ENCODE measurements at regions not wholly inside any gene's neighbourhood (a gene's known extent, or its start where the extent isn't known, plus 50 kb on each side); places are given as distances from the start of the nearest gene placed in this dataset.
"Not testable (repeated sequence)": the region's sequence is repeated elsewhere in the genome, so short reads cannot be mapped to it uniquely, and the experiment has no call there.

DNA sequence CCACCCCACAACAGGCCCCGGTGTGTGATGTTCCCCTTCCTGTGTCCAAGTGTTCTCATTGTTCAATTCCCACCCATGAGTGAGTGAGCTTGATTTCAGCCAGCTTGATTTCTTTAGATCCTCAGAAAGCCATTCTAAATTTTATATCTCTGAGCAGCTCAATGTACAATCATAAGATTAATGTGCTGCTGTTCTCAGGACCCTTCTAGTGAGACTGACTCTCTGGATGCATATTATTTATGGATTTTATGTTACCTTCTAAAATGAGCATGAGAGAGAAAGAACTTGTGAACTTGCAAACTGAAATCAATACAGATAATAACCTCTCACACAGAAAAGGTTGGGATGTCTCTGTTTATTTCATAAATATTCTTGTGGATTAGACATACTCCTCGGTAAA is 1133.5 kb upstream of the TMPRSS15 start:
- H3K4me2 ChIP-seq (ENCODE audit: low read depth, low read length): no peak overlapping the region

DNA sequence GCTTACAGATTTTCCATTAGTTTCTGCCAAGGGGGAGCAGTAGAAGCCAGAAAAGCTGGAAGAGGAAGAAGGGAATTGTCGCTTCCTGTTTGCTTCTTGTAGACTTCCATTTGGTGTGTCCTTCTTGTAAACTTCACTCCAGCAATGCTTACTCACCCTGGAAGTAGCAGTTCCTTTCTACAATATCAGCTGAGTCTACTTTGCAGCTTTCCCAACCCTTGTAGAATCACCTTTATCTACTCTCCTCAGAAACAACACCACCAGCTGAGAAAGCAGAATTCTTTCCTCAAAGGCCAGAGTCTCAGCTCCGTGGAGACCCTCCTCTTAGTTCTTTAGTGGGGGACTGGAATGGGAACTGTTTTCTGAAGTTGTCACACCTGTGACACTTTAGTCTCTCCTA is 1136.7 kb upstream of the TMPRSS15 start:
- DNase-seq: no peak
- Histone ChIP-seq H3K27ac (ENCODE audit: low read length) (no peak overlapping the region), H3K4me2 (ENCODE audit: low read depth, low read length) (no peak overlapping the region), H3F3A (ENCODE audit: insufficient read depth, low read length) (no peaks in the 10 kb centered on the region), H3K4me1 (ENCODE audit: low read length) (no peaks in the 10 kb centered on the region), H3K79me2 (ENCODE audit: low read length) (no peaks in the 10 kb centered on the region), H2AFZ (ENCODE audit: low read length) (no peak overlapping the region), H3K36me3 (replicated peaks; ENCODE audit: insufficient read depth, low read length) (no peaks in the 10 kb centered on the region), H3K4me3 (ENCODE audit: low read length) (no peak overlapping the region), H4K20me1 (ENCODE audit: insufficient read depth, low read length) (no peaks in the 10 kb centered on the region), H3K27me3 (replicated peaks; ENCODE audit: insufficient read depth, low read length) (no peaks in the 10 kb centered on the region), H3K9ac (ENCODE audit: low read length) (no peak overlapping the region), H3K9me3 (replicated peaks; ENCODE audit: insufficient read depth, low read length) (no peaks in the 10 kb centered on the region), H3K9me2 (replicated peaks; ENCODE audit: insufficient read depth, low read length) (no peaks in the 10 kb centered on the region)
- no peak for TF ChIP-seq EZH2phosphoT487 (IDR thresholded peaks at IDR 0.05; ENCODE audit: low read length)
- TF ChIP-seq EZH2 (optimal IDR thresholded peaks at IDR 0.05; ENCODE audit: low read depth, low read length): no peak
- TF ChIP-seq, protein P1, sequence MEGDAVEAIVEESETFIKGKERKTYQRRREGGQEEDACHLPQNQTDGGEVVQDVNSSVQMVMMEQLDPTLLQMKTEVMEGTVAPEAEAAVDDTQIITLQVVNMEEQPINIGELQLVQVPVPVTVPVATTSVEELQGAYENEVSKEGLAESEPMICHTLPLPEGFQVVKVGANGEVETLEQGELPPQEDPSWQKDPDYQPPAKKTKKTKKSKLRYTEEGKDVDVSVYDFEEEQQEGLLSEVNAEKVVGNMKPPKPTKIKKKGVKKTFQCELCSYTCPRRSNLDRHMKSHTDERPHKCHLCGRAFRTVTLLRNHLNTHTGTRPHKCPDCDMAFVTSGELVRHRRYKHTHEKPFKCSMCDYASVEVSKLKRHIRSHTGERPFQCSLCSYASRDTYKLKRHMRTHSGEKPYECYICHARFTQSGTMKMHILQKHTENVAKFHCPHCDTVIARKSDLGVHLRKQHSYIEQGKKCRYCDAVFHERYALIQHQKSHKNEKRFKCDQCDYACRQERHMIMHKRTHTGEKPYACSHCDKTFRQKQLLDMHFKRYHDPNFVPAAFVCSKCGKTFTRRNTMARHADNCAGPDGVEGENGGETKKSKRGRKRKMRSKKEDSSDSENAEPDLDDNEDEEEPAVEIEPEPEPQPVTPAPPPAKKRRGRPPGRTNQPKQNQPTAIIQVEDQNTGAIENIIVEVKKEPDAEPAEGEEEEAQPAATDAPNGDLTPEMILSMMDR (IDR thresholded peaks at IDR 0.05; ENCODE audit: low read length): no peak

More for the DNA sequence above, 1133.5 kb upstream of the TMPRSS15 start:
- H2AFZ ChIP-seq (ENCODE audit: low read length): no peak overlapping the region
- H3K4me1 ChIP-seq (ENCODE audit: low read length): no peaks in the 10 kb centered on the region
- no peaks in the 10 kb centered on the region for H3K9me2 ChIP-seq (replicated peaks; ENCODE audit: insufficient read depth, low read length)
- H3K36me3 ChIP-seq (replicated peaks; ENCODE audit: insufficient read depth, low read length): no peaks in the 10 kb centered on the region
- H3K79me2 ChIP-seq (ENCODE audit: low read length): no peaks in the 10 kb centered on the region
- no peaks in the 10 kb centered on the region for H3K9me3 ChIP-seq (replicated peaks; ENCODE audit: insufficient read depth, low read length)
- H4K20me1 ChIP-seq (ENCODE audit: insufficient read depth, low read length): no peaks in the 10 kb centered on the region
- TF ChIP-seq EZH2phosphoT487 (IDR thresholded peaks at IDR 0.05; ENCODE audit: low read length) (no peak), EZH2 (optimal IDR thresholded peaks at IDR 0.05; ENCODE audit: low read depth, low read length) (no peak)
- TF ChIP-seq, protein P1 (IDR thresholded peaks at IDR 0.05; ENCODE audit: low read length): no peak
- H3K4me3 ChIP-seq (ENCODE audit: low read length): no peak overlapping the region
- no peaks in the 10 kb centered on the region for H3K27me3 ChIP-seq (replicated peaks; ENCODE audit: insufficient read depth, low read length)
- DNase-seq: no peak
- no peak overlapping the region for H3K27ac ChIP-seq (ENCODE audit: low read length)
- H3F3A ChIP-seq (ENCODE audit: insufficient read depth, low read length): no peaks in the 10 kb centered on the region
- no peak overlapping the region for H3K9ac ChIP-seq (ENCODE audit: low read length)

GRCh38 chr21:19541602-19542001 is 1138.0 kb upstream of the TMPRSS15 start:
- H3K9me3 ChIP-seq (replicated peaks; ENCODE audit: insufficient read depth, low read length): no peaks in the 10 kb centered on the region
- no peaks in the 10 kb centered on the region for H3F3A ChIP-seq (ENCODE audit: insufficient read depth, low read length)
- H3K27me3 ChIP-seq (replicated peaks; ENCODE audit: insufficient read depth, low read length): no peaks in the 10 kb centered on the region
- TF ChIP-seq EZH2phosphoT487 (IDR thresholded peaks at IDR 0.05; ENCODE audit: low read length) (no peak), EZH2 (optimal IDR thresholded peaks at IDR 0.05; ENCODE audit: low read depth, low read length) (no peak)
- TF ChIP-seq, protein P1 (IDR thresholded peaks at IDR 0.05; ENCODE audit: low read length): no peak
- H3K4me1 ChIP-seq (ENCODE audit: low read length): no peaks in the 10 kb centered on the region
- H3K4me2 ChIP-seq (ENCODE audit: low read depth, low read length): no peak overlapping the region
- no peaks in the 10 kb centered on the region for H3K9me2 ChIP-seq (replicated peaks; ENCODE audit: insufficient read depth, low read length)
- H3K27ac ChIP-seq (ENCODE audit: low read length): no peak overlapping the region
- H3K4me3 ChIP-seq (ENCODE audit: low read length): no peak overlapping the region
- DNase-seq: no peak
- H3K79me2 ChIP-seq (ENCODE audit: low read length): no peaks in the 10 kb centered on the region
- no peak overlapping the region for H2AFZ ChIP-seq (ENCODE audit: low read length)
- no peaks in the 10 kb centered on the region for H4K20me1 ChIP-seq (ENCODE audit: insufficient read depth, low read length)
- H3K36me3 ChIP-seq (replicated peaks; ENCODE audit: insufficient read depth, low read length): no peaks in the 10 kb centered on the region
- H3K9ac ChIP-seq (ENCODE audit: low read length): no peak overlapping the region

DNA sequence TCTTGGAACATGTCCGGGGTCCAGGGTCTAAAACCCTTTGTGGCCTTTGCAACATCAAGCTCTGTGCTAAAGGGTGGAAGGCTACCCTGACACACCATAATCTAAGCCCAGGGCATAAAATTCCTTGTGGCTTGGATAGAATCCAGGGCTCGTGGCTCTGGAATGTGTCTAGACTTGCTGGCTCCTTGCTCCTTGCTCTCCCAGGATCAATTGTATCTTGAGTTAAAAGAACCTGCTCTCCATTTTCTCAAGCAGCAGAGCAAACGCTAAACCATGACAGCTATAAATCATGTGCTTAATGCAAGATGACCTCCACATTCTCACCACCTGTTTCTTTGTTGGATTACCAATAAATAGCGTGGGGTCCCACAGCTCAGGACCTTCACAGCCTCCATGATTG is 1140.9 kb upstream of the TMPRSS15 start:
- not testable (repeated sequence) for H3K4me3 ChIP-seq (ENCODE audit: low read length); H3K9me2 ChIP-seq (replicated peaks; ENCODE audit: insufficient read depth, low read length); H3K9me3 ChIP-seq (replicated peaks; ENCODE audit: insufficient read depth, low read length); H3K79me2 ChIP-seq (ENCODE audit: low read length); H3K27me3 ChIP-seq (replicated peaks; ENCODE audit: insufficient read depth, low read length); H2AFZ ChIP-seq (ENCODE audit: low read length); H3K27ac ChIP-seq (ENCODE audit: low read length); DNase-seq; H3K36me3 ChIP-seq (replicated peaks; ENCODE audit: insufficient read depth, low read length); H3K9ac ChIP-seq (ENCODE audit: low read length); H4K20me1 ChIP-seq (ENCODE audit: insufficient read depth, low read length); H3K4me2 ChIP-seq (ENCODE audit: low read depth, low read length); H3K4me1 ChIP-seq (ENCODE audit: low read length); H3F3A ChIP-seq (ENCODE audit: insufficient read depth, low read length)

Data from MM.1S (cell line).